PC-9 (cell line): ENCODE measurements at regions not wholly inside any gene's neighbourhood (a gene's known extent, or its start where the extent isn't known, plus 50 kb on each side); places are given as distances from the start of the nearest gene placed in this dataset.

Experiments
- EZH2 ChIP-seq: fragments of 200-600 bp; sonication (generic); IDR thresholded peaks from 2 replicates; pipeline ENCODE4 v1.8.0; 2017; ENCODE audit warnings: antibody characterized with exemption, low read depth
- TF ChIP-seq, protein P1 (sequence below): fragments of 200-600 bp; sonication (generic); conservative IDR thresholded peaks from 2 replicates; pipeline ENCODE4 v1.6.1; 2017; ENCODE audit warnings: mixed run types, antibody characterized with exemption, mild to moderate bottlenecking, moderate library complexity

DNA sequence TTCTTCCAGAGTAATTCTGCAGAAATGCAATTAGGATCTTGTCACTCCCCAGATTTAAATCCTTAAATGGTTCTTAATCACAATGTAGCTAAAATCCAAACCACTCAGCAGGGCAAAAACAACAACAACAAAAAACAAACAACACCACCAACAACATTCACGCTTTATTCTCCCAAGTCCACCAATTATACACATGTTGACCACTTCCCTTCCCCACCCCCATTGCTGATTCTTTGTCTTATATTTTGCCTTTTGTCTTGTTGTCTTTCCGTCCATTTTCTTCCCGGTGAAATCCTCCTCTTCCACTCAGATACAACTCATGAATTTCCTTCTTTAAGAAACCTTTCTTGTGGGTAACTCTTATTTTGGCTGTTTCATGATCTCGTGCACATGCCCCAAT is 902.8 kb downstream of the EPHA4 start:
- TF ChIP-seq EZH2: no peak
- TF ChIP-seq, protein P1, sequence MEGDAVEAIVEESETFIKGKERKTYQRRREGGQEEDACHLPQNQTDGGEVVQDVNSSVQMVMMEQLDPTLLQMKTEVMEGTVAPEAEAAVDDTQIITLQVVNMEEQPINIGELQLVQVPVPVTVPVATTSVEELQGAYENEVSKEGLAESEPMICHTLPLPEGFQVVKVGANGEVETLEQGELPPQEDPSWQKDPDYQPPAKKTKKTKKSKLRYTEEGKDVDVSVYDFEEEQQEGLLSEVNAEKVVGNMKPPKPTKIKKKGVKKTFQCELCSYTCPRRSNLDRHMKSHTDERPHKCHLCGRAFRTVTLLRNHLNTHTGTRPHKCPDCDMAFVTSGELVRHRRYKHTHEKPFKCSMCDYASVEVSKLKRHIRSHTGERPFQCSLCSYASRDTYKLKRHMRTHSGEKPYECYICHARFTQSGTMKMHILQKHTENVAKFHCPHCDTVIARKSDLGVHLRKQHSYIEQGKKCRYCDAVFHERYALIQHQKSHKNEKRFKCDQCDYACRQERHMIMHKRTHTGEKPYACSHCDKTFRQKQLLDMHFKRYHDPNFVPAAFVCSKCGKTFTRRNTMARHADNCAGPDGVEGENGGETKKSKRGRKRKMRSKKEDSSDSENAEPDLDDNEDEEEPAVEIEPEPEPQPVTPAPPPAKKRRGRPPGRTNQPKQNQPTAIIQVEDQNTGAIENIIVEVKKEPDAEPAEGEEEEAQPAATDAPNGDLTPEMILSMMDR: no peak
